ENCODE measurements at regions not wholly inside any gene's neighbourhood (a gene's known extent, or its start where the extent isn't known, plus 50 kb on each side); places are given as distances from the start of the nearest gene placed in this dataset.
A peak's percentile ranks its signal among the peaks of the same experiment; 100 is the strongest.

GRCh38 chr3:193938613-193939012 lies 197.3 kb upstream of the HES1 start:
- peak; percentile 88 to 94 for DNase-seq

- no peak for DNase-seq
These were observed 196.4 kb upstream of the HES1 start for GRCh38 chr3:193939527-193939926.

- DNase-seq: no peak
These were observed 195.4 kb upstream of the HES1 start for GRCh38 chr3:193940526-193940925.

GRCh38 chr3:193941486-193941885 lies 194.5 kb upstream of the HES1 start:
- DNase-seq: no peak

- DNase-seq: no peak
These were observed 193.4 kb upstream of the HES1 start for GRCh38 chr3:193942516-193943055.

GRCh38 chr3:193943200-193943599 lies 192.7 kb upstream of the HES1 start:
- no peak for DNase-seq

- DNase-seq: no peak
These were observed 192.0 kb upstream of the HES1 start for GRCh38 chr3:193943851-193944517.

- DNase-seq: no peak
These were observed 191.4 kb upstream of the HES1 start for GRCh38 chr3:193944518-193944884.

- DNase-seq: peak in 1 of 2 experiments; percentile 16
These were observed 190.8 kb upstream of the HES1 start for GRCh38 chr3:193945143-193945542.

- DNase-seq: peak in 1 of 2 experiments; percentile 55
These were observed 189.0 kb upstream of the HES1 start for GRCh38 chr3:193946945-193947344.

GRCh38 chr3:193947596-193947995 lies 188.4 kb upstream of the HES1 start:
- DNase-seq: no peak

GRCh38 chr3:193948459-193948858 lies 187.5 kb upstream of the HES1 start:
- DNase-seq: no peak

- no peak for DNase-seq
These were observed 184.1 kb upstream of the HES1 start for GRCh38 chr3:193951859-193952258.

GRCh38 chr3:193954752-193955151 lies 181.2 kb upstream of the HES1 start:
- no peak for DNase-seq

GRCh38 chr3:193955719-193956118 lies 180.2 kb upstream of the HES1 start:
- DNase-seq: no peak

- DNase-seq: no peak
These were observed 176.1 kb upstream of the HES1 start for GRCh38 chr3:193959861-193960260.

- peak in 1 of 2 experiments; percentile 10 for DNase-seq
These were observed 175.3 kb upstream of the HES1 start for GRCh38 chr3:193960487-193961274.

GRCh38 chr3:193962986-193963685 lies 172.8 kb upstream of the HES1 start:
- no peak for DNase-seq

- DNase-seq: no peak
These were observed 172.0 kb upstream of the HES1 start for GRCh38 chr3:193963808-193964516.

GRCh38 chr3:193964517-193964880 lies 171.4 kb upstream of the HES1 start:
- no peak for DNase-seq

- DNase-seq: no peak
These were observed 167.5 kb upstream of the HES1 start for GRCh38 chr3:193968380-193968974.

- peak in 1 of 2 experiments; percentile 5 for DNase-seq
These were observed 165.7 kb upstream of the HES1 start for GRCh38 chr3:193970131-193970772.
